Left lung (tissue), 4 donors: ENCODE measurements at regions not wholly inside any gene's neighbourhood (a gene's known extent, or its start where the extent isn't known, plus 50 kb on each side); places are given as distances from the start of the nearest gene placed in this dataset.

Source experiments
- ATAC-seq: fragments of 200-7000 bp; cut with Tn5 transposase; one replicate; pipeline ENCODE4 v1.9.1; 2020; ENCODE audit warnings: moderate library complexity
- DNase-seq, 4 donors: peaks; one replicate each; pipeline ENCODE4 v3.0.0-alpha.2; 2013 to 2020
- H3K27ac ChIP-seq, 2 donors: fragments of 200-600 bp; sonication (generic) in 1 of 2; one replicate each; pipeline versions ENCODE4 v1.5.0 to v1.8.0; 2020 to 2021
- H3K27me3 ChIP-seq, 2 donors: fragments of 200-600 bp; sonication (generic) in 1 of 2; one replicate each; pipeline versions ENCODE4 v1.5.0 to v1.8.0; 2020 to 2021
- H3K36me3 ChIP-seq, 2 donors: fragments of 200-600 bp; sonication (generic) in 1 of 2; one replicate each; pipeline versions ENCODE4 v1.5.0 to v1.8.0; 2020 to 2021
- H3K4me1 ChIP-seq, 2 donors: fragments of 200-600 bp; one replicate each; pipeline ENCODE4 v1.8.0; 2021
- H3K4me3 ChIP-seq, 2 donors: fragments of 200-600 bp; sonication (generic) in 1 of 2; one replicate each; pipeline versions ENCODE4 v1.5.0 to v1.8.0; 2020 to 2021; ENCODE audit warnings: mild to moderate bottlenecking in 1 of 2
- H3K9me3 ChIP-seq, 2 donors: fragments of 200-600 bp; sonication (generic) in 1 of 2; one replicate each; pipeline versions ENCODE4 v1.5.0 to v1.8.0; 2020 to 2021
- CTCF ChIP-seq, 2 donors: fragments of 200-600 bp; sonication (generic) in 1 of 2; IDR thresholded peaks; one replicate each; pipeline versions ENCODE4 v1.5.0 to v1.8.0; 2021; ENCODE audit warnings: antibody characterized with exemption in 2 of 2
- intact Hi-C, 2 donors: fragments of 100-400 bp; cut with DNase I; formaldehyde crosslinking; loops; one replicate each; pipeline versions ENCODE4 v1.11.2 to v1.14.2; 2022
- donor health status: DM: no; HTN: yes; CAD: no.
- donor health status: DM: no; HTN: no; CAD: no.

GRCh38 chr1:47624531-47624930 lies 186.7 kb downstream of the FOXD2 start:
- ATAC-seq (peak; percentile 75), DNase-seq (peak in 1 of 4 donors; percentile 21)
- no peaks in the 10 kb centered on the region for H3K36me3 ChIP-seq
- no peaks in the 10 kb centered on the region for H3K27me3 ChIP-seq
- H3K4me3 ChIP-seq = no peak overlapping the region
- no peaks in the 10 kb centered on the region for H3K9me3 ChIP-seq
- H3K4me1 ChIP-seq = no peaks in the 10 kb centered on the region
- no peak overlapping the region for H3K27ac ChIP-seq
- intact Hi-C loops = no loop called here
- peak in 1 of 2 donors; percentile 8 for TF ChIP-seq CTCF (IDR thresholded peaks at IDR 0.05)

- TF ChIP-seq CTCF (IDR thresholded peaks at IDR 0.05) = no peak
- Histone ChIP-seq H3K4me3 (no peak overlapping the region), H3K9me3 (no peaks in the 10 kb centered on the region), H3K36me3 (no peaks in the 10 kb centered on the region), H3K4me1 (no peaks in the 10 kb centered on the region), H3K27ac (no peak overlapping the region), H3K27me3 (peaks cover 0 to 5% of the 10 kb centered on the region in 2 donors)
- no peak for DNase-seq
- intact Hi-C loops = no loop called here
- ATAC-seq = no peak
Observed at GRCh38 chr1:47627016-47627415, 189.2 kb downstream of the FOXD2 start.

- ATAC-seq (no peak), DNase-seq (no peak)
- no peak overlapping the region for H3K27ac ChIP-seq
- no peaks in the 10 kb centered on the region for H3K9me3 ChIP-seq
- intact Hi-C loops = no loop called here
- H3K4me1 ChIP-seq = no peaks in the 10 kb centered on the region
- TF ChIP-seq CTCF (IDR thresholded peaks at IDR 0.05) = no peak
- H3K4me3 ChIP-seq = no peak overlapping the region
- H3K27me3 ChIP-seq = peaks cover 0 to 5% of the 10 kb centered on the region in 2 donors
- H3K36me3 ChIP-seq = no peaks in the 10 kb centered on the region
Observed at GRCh38 chr1:47627471-47628370, 189.9 kb downstream of the FOXD2 start.

- intact Hi-C loops = no loop called here
- no peak for ATAC-seq
- no peak for DNase-seq
- Histone ChIP-seq H3K36me3 (no peaks in the 10 kb centered on the region), H3K9me3 (no peaks in the 10 kb centered on the region), H3K27me3 (peaks cover 0 to 5% of the 10 kb centered on the region in 2 donors), H3K4me3 (no peak overlapping the region), H3K27ac (no peak overlapping the region), H3K4me1 (no peaks in the 10 kb centered on the region)
- TF ChIP-seq CTCF (IDR thresholded peaks at IDR 0.05) = no peak
Observed at GRCh38 chr1:47629201-47629600, 191.4 kb downstream of the FOXD2 start.

- H3K27me3 ChIP-seq = peaks cover 0 to 5% of the 10 kb centered on the region in 2 donors
- H3K4me3 ChIP-seq = no peak overlapping the region
- DNase-seq = no peak
- no peak for TF ChIP-seq CTCF (IDR thresholded peaks at IDR 0.05)
- intact Hi-C loops = no loop called here
- no peaks in the 10 kb centered on the region for H3K9me3 ChIP-seq
- no peaks in the 10 kb centered on the region for H3K4me1 ChIP-seq
- ATAC-seq = no peak
- H3K36me3 ChIP-seq = no peaks in the 10 kb centered on the region
- no peak overlapping the region for H3K27ac ChIP-seq
Observed at GRCh38 chr1:47630346-47630745, 192.5 kb downstream of the FOXD2 start.
